ENCODE measurements at regions not wholly inside any gene's neighbourhood (a gene's known extent, or its start where the extent isn't known, plus 50 kb on each side); places are given as distances from the start of the nearest gene placed in this dataset.
A peak's percentile ranks its signal among the peaks of the same experiment; 100 is the strongest.

- Histone ChIP-seq H3K36me3 (no peaks in the 10 kb centered on the region), H3K27ac (replicated peaks in 1 of 4) (no peak overlapping the region), H3K4me3 (no peak overlapping the region), H3K27me3 (no peaks in the 10 kb centered on the region), H3K9me3 (no peaks in the 10 kb centered on the region), H3K4me1 (no peaks in the 10 kb centered on the region)
- WGBS: 24% methylated on average over 5 of the region's 5 CpGs
- peak; percentile 79 for DNase-seq (ENCODE audit: extremely low spot score)
- intact Hi-C loops (cut with DNase I): loop anchor here (5.0 kb wide), 1 partner anchor 757 kb away; no protein-coding TSS in a partner anchor
- TF ChIP-seq EP300 (IDR thresholded peaks at IDR 0.05) (no peak), CTCF (IDR thresholded peaks at IDR 0.05) (peak; percentile 45 to 67 (median 45))
Measured at GRCh38 chr20:24160563-24161281, 172.1 kb upstream of the GGTLC1 start.

- H3K27ac ChIP-seq (replicated peaks in 1 of 4): no peak overlapping the region
- no peaks in the 10 kb centered on the region for H3K36me3 ChIP-seq
- no peaks in the 10 kb centered on the region for H3K4me1 ChIP-seq
- intact Hi-C loops (cut with DNase I): no loop called here
- 0% methylated on average over 1 of the region's 2 CpGs for WGBS
- no peak overlapping the region for H3K4me3 ChIP-seq
- H3K9me3 ChIP-seq: no peaks in the 10 kb centered on the region
- DNase-seq (ENCODE audit: extremely low spot score): no peak
- TF ChIP-seq POLR2AphosphoS5 (IDR thresholded peaks at IDR 0.05): no peak
- no peak for TF ChIP-seq POLR2A (IDR thresholded peaks at IDR 0.05; ENCODE audit: low read depth)
- no peak for TF ChIP-seq EP300 (IDR thresholded peaks at IDR 0.05)
- peaks cover 0 to 3% (median 0%) of the 10 kb centered on the region in 4 donors for H3K27me3 ChIP-seq
Measured at GRCh38 chr20:24158281-24158680, 169.7 kb upstream of the GGTLC1 start.

GRCh38 chr20:24157213-24157612 lies 168.6 kb upstream of the GGTLC1 start:
- TF ChIP-seq POLR2AphosphoS5 (IDR thresholded peaks at IDR 0.05) (no peak), CTCF (IDR thresholded peaks at IDR 0.05) (no peak), EP300 (IDR thresholded peaks at IDR 0.05) (no peak), POLR2A (IDR thresholded peaks at IDR 0.05; ENCODE audit: low read depth) (no peak)
- no peak overlapping the region for H3K4me3 ChIP-seq
- no peak overlapping the region for H3K27ac ChIP-seq (replicated peaks in 1 of 4)
- H3K4me1 ChIP-seq: no peaks in the 10 kb centered on the region
- no peaks in the 10 kb centered on the region for H3K36me3 ChIP-seq
- intact Hi-C loops (cut with DNase I): no loop called here
- WGBS: 84% methylated on average over 4 of the region's 4 CpGs
- H3K27me3 ChIP-seq: peaks cover 0 to 8% (median 0%) of the 10 kb centered on the region in 4 donors
- DNase-seq (ENCODE audit: extremely low spot score): peak; percentile 77
- no peaks in the 10 kb centered on the region for H3K9me3 ChIP-seq

GRCh38 chr20:24153101-24154040 lies 164.8 kb upstream of the GGTLC1 start:
- no peaks in the 10 kb centered on the region for H3K4me1 ChIP-seq
- H3K27ac ChIP-seq (replicated peaks in 1 of 4): no peak overlapping the region
- TF ChIP-seq POLR2A (IDR thresholded peaks at IDR 0.05; ENCODE audit: low read depth) (no peak), EP300 (IDR thresholded peaks at IDR 0.05) (no peak), CTCF (IDR thresholded peaks at IDR 0.05) (no peak), POLR2AphosphoS5 (IDR thresholded peaks at IDR 0.05) (no peak)
- H3K9me3 ChIP-seq: peaks cover 0 to 7% (median 1%) of the 10 kb centered on the region in 4 donors
- 82% methylated on average over 15 of the region's 15 CpGs for WGBS
- intact Hi-C loops (cut with DNase I): no loop called here
- peak; percentile 77 for DNase-seq (ENCODE audit: extremely low spot score)
- H3K27me3 ChIP-seq: peaks cover 0 to 11% (median 0%) of the 10 kb centered on the region in 4 donors
- H3K4me3 ChIP-seq: no peak overlapping the region
- H3K36me3 ChIP-seq: no peaks in the 10 kb centered on the region
